ENCODE measurements at regions not wholly inside any gene's neighbourhood (a gene's known extent, or its start where the extent isn't known, plus 50 kb on each side); places are given as distances from the start of the nearest gene placed in this dataset.
"Not testable (repeated sequence)": the region's sequence is repeated elsewhere in the genome, so short reads cannot be mapped to it uniquely, and the experiment has no call there.

DNA sequence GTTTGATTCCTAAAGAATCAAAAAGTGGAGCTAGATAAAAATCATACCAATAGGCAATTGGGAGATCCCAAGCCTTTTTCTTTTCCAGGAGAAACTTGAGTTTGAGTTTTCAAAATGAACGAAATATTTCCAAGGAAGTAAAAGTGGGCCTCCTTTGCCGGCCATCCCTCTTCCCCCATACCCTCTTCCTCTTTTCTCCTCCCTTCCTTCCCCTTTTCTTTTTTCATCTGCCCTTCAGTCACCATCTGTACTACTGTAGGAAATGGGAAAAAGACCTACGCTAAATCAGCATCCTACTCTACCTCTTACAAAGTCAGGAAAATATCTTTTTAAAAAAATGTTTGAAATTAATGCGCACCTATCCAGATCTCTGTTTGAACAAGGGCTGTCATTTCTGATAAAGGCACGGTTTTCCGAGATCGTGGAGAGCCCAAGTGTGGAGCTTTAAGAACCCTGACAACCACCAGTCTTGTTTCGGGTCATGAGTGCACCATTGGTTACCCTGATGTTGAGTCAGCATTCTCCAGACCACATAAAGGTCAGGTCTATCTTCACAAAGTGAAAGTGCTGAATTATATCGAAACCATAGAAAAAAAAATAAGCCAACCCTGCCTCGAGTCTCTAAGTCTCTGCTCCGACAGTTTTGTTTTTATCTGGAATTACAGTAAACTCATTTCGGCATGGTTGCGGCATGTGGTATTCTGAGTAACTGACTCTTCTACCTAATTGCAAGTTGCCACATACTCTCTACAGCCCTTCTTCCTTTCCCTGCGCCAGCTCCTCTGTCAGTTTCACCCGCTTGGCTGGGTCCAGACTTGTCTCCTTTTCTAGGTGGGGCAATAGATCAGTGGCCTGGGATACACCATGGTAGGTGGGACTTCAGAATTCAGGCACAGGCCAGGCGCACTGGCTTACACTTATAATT, 140.2 kb upstream of the KLF3 start:
- no peak for DNase-seq (ENCODE audit: low read depth)

DNA sequence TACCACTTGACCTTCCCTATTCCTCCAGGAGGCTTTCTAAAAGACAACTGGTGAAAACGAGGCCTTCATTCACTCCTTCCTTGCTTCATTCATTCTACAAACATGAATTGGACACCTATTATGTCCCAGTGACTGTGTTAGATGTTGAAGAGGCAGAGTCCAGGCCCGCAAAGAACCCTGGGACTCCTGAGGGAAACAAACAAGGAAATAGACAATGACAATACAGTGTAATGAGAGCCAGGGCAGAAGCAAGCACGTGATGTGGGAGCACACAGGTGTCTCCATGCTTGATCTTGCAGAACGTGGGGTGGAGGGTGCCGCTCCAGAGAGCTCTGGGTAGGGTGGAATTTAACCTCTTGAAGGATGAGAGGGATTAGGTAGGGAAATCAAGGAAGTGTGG, 137.6 kb upstream of the KLF3 start:
- DNase-seq (ENCODE audit: low read depth): no peak

DNA sequence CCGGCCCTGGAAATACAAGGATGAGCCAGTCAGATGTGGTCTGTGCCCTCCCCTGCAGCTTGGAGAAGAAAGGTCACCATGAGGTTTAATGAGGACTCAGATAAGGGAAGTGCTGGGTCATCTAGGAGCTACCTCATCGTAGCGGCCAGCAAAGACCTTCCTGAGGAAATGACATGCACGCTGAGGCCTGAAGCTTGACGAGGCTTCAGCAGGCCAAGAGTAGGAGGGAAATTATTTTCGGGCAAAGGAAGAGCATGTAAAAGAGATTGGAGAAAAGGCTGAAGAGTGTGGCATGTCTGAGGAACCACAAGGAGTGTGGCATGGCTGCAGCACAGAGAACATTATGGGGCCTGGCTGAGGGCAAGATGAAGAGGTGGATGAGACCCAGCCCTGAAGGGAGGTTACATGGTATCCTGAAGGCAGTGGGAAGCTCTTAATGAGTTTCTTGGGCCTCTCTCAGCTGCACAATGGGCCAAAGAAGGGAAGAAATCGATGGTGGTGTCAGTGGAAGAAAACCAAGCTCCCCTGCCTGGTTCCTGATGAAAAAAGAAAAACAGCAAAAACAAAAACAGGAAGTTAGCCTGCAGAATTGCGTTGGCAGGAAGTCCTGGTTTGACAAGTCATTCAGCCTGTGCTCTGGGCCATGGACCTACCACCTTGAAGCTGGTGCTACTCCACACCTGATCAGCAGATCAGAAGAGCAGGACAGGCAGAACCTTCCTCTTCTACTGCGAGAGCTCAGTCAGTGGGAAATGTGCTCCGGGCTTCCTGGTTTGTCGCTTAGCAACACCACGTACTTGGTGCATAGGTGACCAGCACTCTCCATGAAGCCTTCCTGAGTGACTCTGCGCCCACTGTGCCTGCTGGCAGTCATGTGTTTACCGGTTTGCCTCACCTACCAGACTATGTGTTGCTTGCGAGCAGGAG, 134.5 kb upstream of the KLF3 start:
- no peak for DNase-seq (ENCODE audit: low read depth)

DNA sequence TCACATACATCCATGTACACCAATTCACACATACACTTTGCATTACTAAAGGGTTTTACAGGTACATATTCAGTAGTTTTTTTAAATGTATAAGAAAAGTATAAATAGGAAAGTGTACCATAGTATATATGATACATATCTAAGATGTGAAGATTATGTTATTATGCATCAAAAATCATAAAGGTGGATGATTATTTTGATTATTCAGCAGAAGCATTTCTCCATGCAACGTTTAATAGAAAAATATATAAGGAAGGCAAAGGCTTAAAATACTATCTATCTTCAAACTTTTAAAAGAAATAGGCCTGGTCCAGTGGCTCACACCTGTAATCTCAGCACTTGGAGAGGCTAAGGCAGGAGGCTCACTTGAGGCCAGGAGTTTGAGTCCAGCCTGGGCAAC, 133.5 kb upstream of the KLF3 start:
- no peak for DNase-seq (ENCODE audit: low read depth)

DNA sequence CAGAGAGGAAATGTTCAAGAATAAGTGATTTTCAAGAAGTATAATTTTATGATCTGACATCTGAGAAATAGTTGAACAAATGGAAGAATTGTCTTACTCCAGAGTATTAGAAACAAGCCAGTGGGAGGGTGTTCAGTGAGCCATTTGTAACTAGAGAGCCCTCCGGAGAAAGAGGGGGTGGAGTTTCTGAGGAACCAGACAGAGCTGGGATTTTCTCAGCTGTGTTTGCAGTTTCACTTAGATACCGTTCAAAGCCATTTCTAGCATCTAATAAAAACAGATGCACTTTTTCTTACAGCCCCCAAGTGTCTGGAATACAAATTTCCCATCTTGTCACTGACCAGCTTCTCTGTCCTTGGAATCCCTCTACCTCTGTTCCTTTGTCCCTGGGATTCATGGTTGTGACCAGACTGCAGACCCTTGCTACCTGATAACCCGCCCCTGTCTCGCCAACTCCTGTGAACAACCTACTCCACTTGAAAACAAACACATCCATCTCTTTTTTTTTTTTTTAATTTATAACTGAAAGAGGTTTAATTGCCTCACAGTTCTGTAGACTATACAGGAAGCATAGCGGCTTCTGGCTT, 132.8 kb upstream of the KLF3 start:
- no peak for DNase-seq (ENCODE audit: low read depth)

DNA sequence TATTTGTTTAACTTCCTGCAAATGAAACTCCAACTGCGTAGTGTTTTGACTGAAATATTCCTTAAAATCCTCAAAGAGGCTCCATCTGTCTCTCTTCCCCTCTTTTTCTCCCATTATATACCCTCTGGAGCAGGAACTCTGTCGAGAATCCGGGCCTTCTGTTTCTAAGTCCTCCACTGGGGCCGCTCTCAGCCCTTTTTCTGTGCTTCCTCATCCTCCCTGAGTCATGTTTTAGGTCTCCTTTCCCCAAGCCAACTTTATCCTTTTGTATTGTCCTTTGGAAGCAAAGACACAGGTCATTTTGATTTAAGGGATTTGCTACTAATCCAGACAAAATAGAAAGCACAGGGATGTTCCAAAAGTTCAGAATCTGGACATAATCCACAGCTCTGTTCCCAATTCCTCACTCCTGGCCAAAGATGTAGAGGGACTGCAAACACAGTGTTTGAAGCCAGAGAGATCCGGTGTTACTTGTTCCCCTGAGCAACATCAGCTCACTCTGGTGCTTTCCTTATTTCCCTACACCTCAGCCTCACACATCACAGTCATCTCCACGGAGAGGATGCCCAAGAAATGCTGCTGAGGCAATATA, 131.0 kb upstream of the KLF3 start:
- DNase-seq (ENCODE audit: low read depth): no peak

DNA sequence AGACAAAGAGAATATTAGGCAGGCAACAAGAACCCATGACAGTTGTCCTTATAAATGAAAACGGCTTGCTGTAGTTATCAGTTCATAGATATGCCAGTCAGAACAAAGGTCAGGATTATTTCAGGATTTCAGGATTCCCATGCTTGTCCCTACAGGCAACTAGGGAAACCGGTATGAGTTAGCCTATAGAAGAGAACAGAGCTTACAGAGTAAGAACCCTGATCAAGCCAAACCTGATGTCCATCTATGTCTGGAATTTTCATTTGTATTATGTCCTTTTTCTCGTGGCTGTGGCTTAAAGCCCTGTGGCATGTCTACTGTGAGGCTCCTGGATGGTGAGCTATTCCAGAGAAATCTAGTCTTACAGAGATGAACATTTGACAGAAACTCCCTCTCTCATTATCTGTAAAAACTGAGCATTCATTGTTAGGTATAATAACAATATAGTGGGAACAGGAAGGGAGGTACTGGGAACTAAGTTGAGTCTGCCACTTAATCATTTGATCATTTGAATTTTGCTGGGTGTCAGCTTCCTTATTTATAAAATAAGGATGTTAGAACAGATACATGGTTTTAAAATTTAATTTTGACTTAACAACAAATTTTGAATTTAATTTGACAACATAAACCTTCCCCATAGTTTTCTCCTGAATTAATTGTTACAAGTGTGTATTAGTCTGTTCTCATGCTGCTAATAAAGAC, 129.5 kb upstream of the KLF3 start:
- DNase-seq (ENCODE audit: low read depth): no peak

DNA sequence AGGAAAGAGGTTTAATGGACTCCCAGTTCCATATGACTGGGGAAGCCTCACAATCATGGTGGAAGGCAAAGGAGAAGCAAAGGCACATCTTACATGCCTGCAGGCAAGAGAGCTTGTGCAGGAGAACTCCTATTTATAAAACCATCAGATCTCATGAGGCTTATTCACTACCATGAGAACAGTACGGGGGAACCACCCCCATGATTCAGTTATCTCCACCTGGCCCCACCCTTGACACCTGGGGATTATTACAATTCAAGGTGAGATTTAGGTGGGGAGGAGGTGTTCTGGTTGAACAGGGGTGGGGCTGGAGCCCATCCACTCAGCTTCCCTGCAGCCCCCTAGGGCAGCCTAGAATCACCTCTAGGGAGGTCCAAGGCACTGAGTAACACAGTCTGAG, 128.9 kb upstream of the KLF3 start:
- DNase-seq (ENCODE audit: low read depth): not testable (repeated sequence)

DNA sequence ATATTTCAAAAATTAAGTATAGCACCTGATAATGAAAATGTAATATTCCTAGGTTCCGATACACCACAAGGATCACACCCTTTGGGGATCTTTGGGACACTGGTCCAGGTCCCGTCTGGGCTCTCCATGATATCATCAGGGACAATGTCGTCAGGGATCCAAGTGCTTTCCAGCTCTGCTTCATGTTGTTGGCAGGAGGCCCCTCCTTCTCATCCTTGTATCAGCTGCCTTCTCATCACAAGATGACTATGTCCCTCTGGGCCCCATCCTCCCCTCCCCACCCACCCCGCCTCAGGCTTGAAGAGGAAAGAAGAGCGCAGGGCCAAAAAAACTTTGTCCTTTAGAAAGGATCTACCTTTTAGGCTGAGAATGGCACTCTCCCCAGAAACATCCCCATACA, 128.3 kb upstream of the KLF3 start:
- no peak for DNase-seq (ENCODE audit: low read depth)

DNA sequence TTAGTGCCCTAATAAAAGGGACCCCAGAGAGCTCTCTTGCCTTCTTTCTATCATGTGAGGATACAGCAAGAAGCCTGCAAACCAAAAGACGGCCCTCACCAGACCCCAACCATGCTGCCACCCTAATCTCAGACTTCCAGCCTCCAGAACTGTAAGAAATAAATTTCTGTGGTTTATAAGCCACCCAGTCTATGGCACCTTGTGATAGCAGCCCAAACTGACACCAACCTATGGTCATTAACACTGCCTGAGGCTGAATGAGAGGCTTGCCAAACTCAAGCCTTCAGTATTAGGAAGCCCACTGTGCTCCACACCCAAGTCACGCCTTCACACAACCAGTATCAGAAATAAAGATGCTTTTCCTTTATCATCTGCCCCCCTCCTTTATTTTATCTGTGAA, 127.3 kb upstream of the KLF3 start:
- no peak for DNase-seq (ENCODE audit: low read depth)

DNA sequence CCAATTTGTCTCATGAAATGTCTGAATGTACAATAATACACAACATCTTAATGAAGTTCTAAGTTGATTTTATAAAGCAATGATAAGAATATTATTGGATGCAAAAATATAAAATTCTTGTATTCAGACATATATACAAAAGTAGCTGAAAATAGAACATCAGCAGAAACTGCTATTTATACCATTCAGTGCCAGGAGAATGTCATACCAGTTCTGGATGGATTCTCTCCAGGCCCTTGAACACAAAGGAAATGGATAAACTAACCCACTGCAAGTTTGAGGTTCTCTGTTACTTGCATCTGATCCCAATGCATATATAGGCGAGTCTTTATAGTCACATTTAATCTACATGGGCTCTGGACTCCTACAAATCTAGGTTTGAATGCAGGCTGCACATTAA, 126.3 kb upstream of the KLF3 start:
- DNase-seq (ENCODE audit: low read depth): no peak

DNA sequence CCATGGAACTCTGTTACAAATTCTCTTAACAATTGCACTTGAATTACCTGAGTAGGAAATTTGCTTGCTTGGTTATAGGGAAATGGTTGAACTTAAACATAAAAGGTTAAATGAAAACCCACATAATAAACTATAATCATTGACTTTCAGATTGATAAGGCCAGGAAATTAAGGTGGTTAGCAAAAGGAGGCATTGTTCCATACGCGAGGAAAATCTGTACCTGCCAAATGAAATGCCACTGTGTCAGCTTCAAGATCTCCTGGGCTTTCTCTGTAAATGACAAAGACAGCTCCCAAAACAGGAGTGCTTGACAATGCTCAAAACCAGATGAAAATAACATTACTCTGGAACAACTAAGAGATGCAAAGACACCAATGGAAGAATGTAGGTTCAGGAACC, 125.5 kb upstream of the KLF3 start:
- no peak for DNase-seq (ENCODE audit: low read depth)

DNA sequence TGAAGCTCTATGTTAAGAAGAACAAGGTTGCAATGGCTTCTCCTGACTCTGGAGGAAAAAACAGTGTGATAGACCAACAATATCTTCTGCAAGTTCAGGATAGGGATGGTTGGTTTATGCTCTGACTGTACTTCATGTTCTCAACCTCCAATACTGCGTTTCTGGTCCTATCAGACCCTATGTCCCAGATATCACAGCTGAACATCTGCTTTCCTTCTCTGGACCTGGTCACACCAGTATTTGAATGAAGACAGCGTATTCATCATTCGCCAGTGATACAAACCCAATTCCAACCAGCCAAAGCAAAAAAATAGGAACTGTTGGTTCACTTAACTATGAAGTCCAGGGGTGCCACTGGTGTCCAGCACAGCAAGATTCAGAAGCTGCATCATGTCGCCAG, 124.5 kb upstream of the KLF3 start:
- no peak for DNase-seq (ENCODE audit: low read depth)

DNA sequence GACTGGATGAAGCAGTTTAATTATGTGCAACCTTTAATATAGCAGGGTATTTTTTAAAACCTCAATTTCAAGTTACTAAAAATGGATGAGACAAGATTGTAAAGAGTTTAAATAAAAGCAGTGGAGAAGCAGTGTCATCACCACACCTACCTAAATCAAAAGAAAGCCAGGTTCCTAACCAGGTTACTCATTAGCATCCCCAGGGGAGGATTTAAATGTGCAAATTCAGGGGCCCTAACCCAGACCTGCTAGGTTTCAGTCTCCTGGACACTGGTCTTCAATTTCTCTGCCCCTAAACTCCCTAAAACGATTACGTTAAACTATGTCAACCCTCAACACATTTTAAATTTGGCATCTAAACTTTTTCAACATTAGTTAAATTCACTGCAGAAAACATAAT, 116.9 kb upstream of the KLF3 start:
- no peak for DNase-seq (ENCODE audit: low read depth)

DNA sequence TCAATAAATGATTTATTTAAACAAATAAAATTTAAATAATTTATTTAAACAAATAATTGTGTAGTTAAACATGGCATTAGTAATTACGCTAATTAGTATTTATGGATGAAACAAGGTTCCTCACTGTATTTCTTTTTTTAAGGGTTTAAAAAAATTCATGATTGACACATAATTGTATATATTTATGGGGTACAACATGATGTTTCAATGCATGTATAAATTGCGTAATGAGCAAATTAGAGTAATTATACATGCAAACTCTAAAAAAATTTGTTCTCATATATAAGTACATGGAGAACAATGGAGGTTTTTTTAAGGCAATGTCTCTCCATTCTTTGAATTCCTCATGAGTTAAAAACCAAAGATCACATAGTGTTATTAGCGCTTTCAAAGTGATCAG, 115.7 kb upstream of the KLF3 start:
- no peak for DNase-seq (ENCODE audit: low read depth)

DNA sequence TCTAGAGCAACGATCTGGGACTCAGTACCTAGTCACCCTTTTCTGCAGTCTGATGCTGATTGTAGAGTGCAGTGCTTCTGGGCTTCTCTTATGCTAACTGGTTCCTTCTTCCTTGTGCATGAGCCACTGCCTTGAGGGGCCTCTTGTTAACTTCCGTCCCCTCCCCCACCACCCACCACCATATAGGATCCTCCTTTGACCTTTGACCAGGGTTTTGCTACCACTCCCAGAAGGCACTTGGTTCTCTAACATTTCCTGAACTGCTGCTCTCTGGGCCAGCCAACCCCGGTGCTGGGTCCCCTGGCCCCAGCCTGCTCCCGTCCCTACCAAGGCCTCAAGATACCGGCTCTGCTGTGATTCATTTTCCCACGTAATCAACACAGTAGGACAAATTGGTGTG, 104.6 kb upstream of the KLF3 start:
- DNase-seq (ENCODE audit: low read depth): no peak

DNA sequence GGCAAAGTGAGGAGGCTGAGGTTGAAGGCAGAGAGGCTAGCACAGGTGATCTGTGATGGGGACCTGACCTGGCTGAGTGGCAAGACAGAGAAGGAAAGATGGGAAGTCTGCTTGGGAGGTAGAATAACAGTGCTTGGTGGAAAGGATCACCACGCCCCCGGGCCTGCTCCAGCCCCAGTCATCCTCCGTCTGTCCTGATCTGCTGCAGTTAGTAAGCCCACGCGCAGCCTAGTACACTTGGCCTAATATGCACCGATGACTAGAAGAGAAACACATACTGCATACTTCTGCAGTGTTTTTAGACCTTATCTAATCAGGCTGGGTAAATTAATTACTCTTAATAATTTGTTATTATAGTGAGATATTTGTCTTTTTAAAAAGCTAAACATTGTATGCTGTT, 103.7 kb upstream of the KLF3 start:
- DNase-seq (ENCODE audit: low read depth): no peak

DNA sequence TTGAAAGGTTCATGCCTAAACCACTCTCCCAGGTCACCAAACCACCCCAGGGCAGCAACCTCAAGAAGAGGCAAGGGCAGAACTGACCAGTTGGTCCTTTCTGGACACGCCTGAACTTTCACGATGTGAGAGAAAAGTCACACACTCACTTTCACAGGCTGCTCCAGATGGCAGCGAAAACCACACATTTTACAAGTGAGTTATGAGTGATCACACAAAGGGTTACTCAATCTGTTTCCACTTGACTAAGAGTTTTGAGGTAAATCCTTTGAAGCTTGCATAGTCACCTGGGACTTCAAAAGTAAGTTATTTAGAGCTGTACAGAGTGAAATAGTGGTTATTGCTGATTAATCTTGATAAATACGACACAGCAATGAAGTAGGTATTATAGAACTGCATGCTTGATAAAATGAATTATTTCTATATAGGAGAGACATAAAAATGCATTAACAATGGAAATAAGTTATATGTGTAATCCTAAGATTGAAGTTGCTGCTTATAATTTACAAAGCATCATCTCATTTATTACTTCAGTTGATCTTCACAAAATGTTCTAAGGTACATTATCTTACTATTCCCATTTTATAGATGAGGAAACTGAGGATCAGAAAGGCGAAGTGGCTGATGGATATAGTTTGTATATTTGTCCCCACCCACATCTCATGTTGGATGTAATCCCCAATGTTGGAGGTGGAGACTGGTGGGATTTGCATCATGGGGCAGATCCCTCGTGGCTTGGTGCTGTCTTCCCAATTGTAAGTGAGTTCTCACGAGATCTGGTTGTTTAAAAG, 103.0 kb upstream of the KLF3 start:
- DNase-seq (ENCODE audit: low read depth): no peak

DNA sequence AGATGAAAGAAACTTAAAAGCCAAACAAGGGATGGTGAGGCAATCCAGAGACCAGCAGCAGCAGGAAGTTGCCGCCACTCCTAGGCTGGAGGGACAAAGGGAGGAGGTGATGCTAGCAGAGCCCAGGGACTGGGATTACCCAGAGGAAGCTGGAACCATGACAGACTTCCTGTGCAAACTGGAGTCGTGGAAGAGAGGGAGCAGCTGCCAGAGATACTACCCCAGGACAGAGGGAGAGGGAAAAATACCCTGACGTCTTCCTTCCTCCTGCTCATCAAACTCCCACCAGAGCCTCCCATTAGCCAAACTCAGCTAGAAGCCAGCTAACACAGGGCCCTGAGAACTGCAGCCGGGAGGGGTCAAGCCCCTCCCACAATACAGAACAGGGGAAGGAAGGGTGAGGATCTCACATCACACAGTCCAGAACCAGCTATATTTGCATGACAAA, 101.2 kb upstream of the KLF3 start:
- no peak for DNase-seq (ENCODE audit: low read depth)

DNA sequence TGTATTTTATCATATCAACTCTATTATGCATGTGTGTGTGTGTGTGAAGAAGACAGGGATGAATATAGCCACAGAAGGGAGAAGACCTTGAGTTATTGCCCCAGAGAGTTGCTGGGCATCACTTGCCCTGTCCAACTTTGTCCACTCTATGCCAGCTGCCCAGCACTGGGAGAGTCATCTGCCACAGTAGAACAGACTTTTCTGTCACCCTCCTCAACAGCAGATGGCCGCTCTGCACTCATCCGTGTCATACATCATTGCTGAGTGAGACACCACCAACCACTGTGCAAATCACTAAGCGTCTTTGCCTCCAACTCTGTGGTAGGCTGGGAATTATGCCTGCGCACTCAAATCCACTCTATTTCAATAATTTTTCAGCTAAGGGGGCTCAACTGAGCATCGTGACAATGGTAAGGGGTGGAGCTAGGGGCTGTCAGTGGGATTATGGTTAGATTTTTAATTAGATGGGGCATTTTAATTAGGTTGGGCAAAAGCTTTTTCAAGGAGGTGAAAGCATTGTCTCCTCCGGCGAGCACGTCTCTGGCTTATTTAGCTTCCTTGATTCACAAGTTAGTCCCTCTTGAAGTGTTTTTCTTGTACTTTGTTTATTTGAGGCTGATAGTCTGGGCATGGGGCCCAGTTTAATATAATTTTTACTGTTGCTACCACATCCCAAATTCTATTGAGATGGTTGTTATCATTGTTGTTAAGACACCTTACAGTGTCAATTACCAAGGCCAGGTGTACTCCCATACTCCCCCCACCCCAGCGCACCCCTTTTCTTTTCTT, 100.1 kb upstream of the KLF3 start:
- no peak for DNase-seq (ENCODE audit: low read depth)

Measured in stimulated activated CD8-positive, alpha-beta memory T cell treated with anti-CD3 and anti-CD28 coated beads, Interleukin-12 subunit alpha, Interleukin-12 subunit beta, amount 100 ng/mL, for 1 hour (primary cell).